SK-MEL-5 (cell line): ENCODE measurements at regions not wholly inside any gene's neighbourhood (a gene's known extent, or its start where the extent isn't known, plus 50 kb on each side); places are given as distances from the start of the nearest gene placed in this dataset.
A peak's percentile ranks its signal among the peaks of the same experiment; 100 is the strongest.
"Not testable (repeated sequence)": the region's sequence is repeated elsewhere in the genome, so short reads cannot be mapped to it uniquely, and the experiment has no call there.

Experiments used
- DNase-seq: peaks from one replicate; pipeline ENCODE4 v3.0.0-alpha.2; 2016; ENCODE audit warnings: low read depth, low spot score
- in situ Hi-C: cut with HindIII; loops from 2 replicates; pipeline ENCODE4 v1.10.0; 2016; ENCODE audit warnings: low sequenced_read_pairs, high pct_unique_total_duplicates, low pct_unique_long_range_greater_than_20kb

GRCh38 chr2:18991177-18992168 lies 366.9 kb downstream of the OSR1 start:
- peak; percentile 10 for DNase-seq

GRCh38 chr2:18988631-18989232 lies 369.7 kb downstream of the OSR1 start:
- DNase-seq = no peak
- in situ Hi-C loops = no loop called here

More at GRCh38 chr2:18991177-18992168, 366.9 kb downstream of the OSR1 start:
- in situ Hi-C loops = no loop called here

GRCh38 chr2:18987592-18988073 lies 370.8 kb downstream of the OSR1 start:
- in situ Hi-C loops = no loop called here
- peak; percentile 85 for DNase-seq

GRCh38 chr2:18987016-18987415 lies 371.4 kb downstream of the OSR1 start:
- in situ Hi-C loops = no loop called here
- no peak for DNase-seq

- in situ Hi-C loops = no loop called here
- DNase-seq = no peak
Observed at GRCh38 chr2:18986046-18986445, 372.4 kb downstream of the OSR1 start.

GRCh38 chr2:18980786-18981430 lies 377.5 kb downstream of the OSR1 start:
- in situ Hi-C loops = no loop called here
- DNase-seq = no peak

GRCh38 chr2:18980104-18980785 lies 378.2 kb downstream of the OSR1 start:
- DNase-seq = no peak
- in situ Hi-C loops = no loop called here

- in situ Hi-C loops = no loop called here
Observed at GRCh38 chr2:18977409-18977808, 381.0 kb downstream of the OSR1 start.

GRCh38 chr2:18976168-18976961 lies 382.1 kb downstream of the OSR1 start:
- in situ Hi-C loops = no loop called here
- peak; percentile 30 for DNase-seq

More at GRCh38 chr2:18977409-18977808, 381.0 kb downstream of the OSR1 start:
- no peak for DNase-seq

GRCh38 chr2:18975506-18976167 lies 382.8 kb downstream of the OSR1 start:
- in situ Hi-C loops = no loop called here
- DNase-seq = no peak

GRCh38 chr2:18971628-18972027 lies 382.3 kb upstream of the NT5C1B start:
- in situ Hi-C loops = no loop called here
- no peak for DNase-seq

GRCh38 chr2:18971069-18971378 lies 381.7 kb upstream of the NT5C1B start:
- in situ Hi-C loops = no loop called here
- DNase-seq = no peak

- no peak for DNase-seq
Observed at GRCh38 chr2:18966131-18966530, 376.8 kb upstream of the NT5C1B start.

GRCh38 chr2:18963739-18964256 lies 374.4 kb upstream of the NT5C1B start:
- in situ Hi-C loops, DNase-seq: not testable (repeated sequence)

More at GRCh38 chr2:18966131-18966530, 376.8 kb upstream of the NT5C1B start:
- in situ Hi-C loops = no loop called here

GRCh38 chr2:18961991-18962421 lies 372.6 kb upstream of the NT5C1B start:
- in situ Hi-C loops = no loop called here
- DNase-seq = no peak

- in situ Hi-C loops = no loop called here
- no peak for DNase-seq
Observed at GRCh38 chr2:18959952-18960717, 370.8 kb upstream of the NT5C1B start.
